Astrocyte of the cerebellum (primary cell): ENCODE measurements at regions not wholly inside any gene's neighbourhood (a gene's known extent, or its start where the extent isn't known, plus 50 kb on each side); places are given as distances from the start of the nearest gene placed in this dataset.
A peak's percentile ranks its signal among the peaks of the same experiment; 100 is the strongest.

Experiments used
- DNase-seq: peaks from one replicate; pipeline ENCODE4 v3.0.0-alpha.2; 2011; ENCODE audit warnings: low read depth
- H3K4me3 ChIP-seq: 2 replicates; pipeline ENCODE4 v1.5.1; 2011; ENCODE audit warnings: mild to moderate bottlenecking, low read depth, low read length, moderate library complexity
- in situ Hi-C: cut with HindIII; loops from 2 replicates; pipeline ENCODE4 v1.10.0; 2017; ENCODE audit warnings: low sequenced_read_pairs
- TF ChIP-seq, protein P1 (sequence below): IDR thresholded peaks from 2 replicates; pipeline ENCODE4 v1.5.1; 2012; ENCODE audit warnings: low read length, low read depth, moderate library complexity, mild to moderate bottlenecking; ENCODE audit errors: missing control alignments

- in situ Hi-C loops = loop anchor here (25.0 kb wide), 1 partner anchor 473 kb away; no protein-coding TSS in a partner anchor
- TF ChIP-seq, protein P1, sequence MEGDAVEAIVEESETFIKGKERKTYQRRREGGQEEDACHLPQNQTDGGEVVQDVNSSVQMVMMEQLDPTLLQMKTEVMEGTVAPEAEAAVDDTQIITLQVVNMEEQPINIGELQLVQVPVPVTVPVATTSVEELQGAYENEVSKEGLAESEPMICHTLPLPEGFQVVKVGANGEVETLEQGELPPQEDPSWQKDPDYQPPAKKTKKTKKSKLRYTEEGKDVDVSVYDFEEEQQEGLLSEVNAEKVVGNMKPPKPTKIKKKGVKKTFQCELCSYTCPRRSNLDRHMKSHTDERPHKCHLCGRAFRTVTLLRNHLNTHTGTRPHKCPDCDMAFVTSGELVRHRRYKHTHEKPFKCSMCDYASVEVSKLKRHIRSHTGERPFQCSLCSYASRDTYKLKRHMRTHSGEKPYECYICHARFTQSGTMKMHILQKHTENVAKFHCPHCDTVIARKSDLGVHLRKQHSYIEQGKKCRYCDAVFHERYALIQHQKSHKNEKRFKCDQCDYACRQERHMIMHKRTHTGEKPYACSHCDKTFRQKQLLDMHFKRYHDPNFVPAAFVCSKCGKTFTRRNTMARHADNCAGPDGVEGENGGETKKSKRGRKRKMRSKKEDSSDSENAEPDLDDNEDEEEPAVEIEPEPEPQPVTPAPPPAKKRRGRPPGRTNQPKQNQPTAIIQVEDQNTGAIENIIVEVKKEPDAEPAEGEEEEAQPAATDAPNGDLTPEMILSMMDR = no peak
- no peak for DNase-seq
- no peak overlapping the region for H3K4me3 ChIP-seq
Measured at GRCh38 chr2:75410702-75411101, 150.0 kb downstream of the EVA1A start.

GRCh38 chr2:75408771-75409170 is 152.0 kb downstream of the EVA1A start:
- no peak for DNase-seq
- no peak overlapping the region for H3K4me3 ChIP-seq
- TF ChIP-seq, protein P1 = no peak
- in situ Hi-C loops = loop anchor here (25.0 kb wide), 1 partner anchor 471 kb away; no protein-coding TSS in a partner anchor

GRCh38 chr2:75407038-75407530 is 153.7 kb downstream of the EVA1A start:
- H3K4me3 ChIP-seq = no peak overlapping the region
- no peak for DNase-seq
- TF ChIP-seq, protein P1 = no peak
- in situ Hi-C loops = loop anchor here (25.0 kb wide), 1 partner anchor 470 kb away; no protein-coding TSS in a partner anchor

DNA sequence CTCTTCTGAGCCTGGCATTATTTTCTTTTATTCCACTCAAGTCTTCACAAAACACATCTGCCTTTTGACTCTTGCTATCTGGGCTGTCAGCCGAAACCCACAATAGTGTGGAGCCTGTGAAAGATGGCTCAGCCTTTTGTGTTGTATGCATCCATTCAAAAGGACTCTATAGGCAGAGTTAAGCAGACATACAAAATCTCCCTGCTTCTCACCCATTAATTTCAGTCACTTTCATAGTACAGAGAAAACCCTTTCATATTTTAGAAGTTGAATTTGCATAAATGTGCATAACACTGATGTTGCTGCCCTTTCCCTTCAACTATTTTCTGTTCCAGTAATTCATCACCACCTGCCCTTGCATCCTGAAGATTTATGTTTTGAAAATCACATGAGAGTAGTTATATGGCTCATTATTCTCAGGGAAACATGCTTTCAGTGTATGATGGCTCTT is 154.6 kb downstream of the EVA1A start:
- in situ Hi-C loops = loop anchor here (25.0 kb wide), 1 partner anchor 469 kb away; no protein-coding TSS in a partner anchor
- DNase-seq = no peak
- H3K4me3 ChIP-seq = no peak overlapping the region
- TF ChIP-seq, protein P1 = no peak

GRCh38 chr2:75405000-75405399 is 155.7 kb downstream of the EVA1A start:
- no peak for DNase-seq
- no peak overlapping the region for H3K4me3 ChIP-seq
- in situ Hi-C loops = loop anchor here (25.0 kb wide), 1 partner anchor 468 kb away; no protein-coding TSS in a partner anchor
- TF ChIP-seq, protein P1 = no peak

GRCh38 chr2:75403991-75404428 is 156.7 kb downstream of the EVA1A start:
- peak; percentile 48 for DNase-seq
- no peak overlapping the region for H3K4me3 ChIP-seq
- in situ Hi-C loops = loop anchor here (25.0 kb wide), 1 partner anchor 467 kb away; no protein-coding TSS in a partner anchor
- TF ChIP-seq, protein P1 = peak; percentile 68
